Renal pelvis (tissue), 1 donor: ENCODE measurements at regions not wholly inside any gene's neighbourhood (a gene's known extent, or its start where the extent isn't known, plus 50 kb on each side); places are given as distances from the start of the nearest gene placed in this dataset.
"Not testable (repeated sequence)": the region's sequence is repeated elsewhere in the genome, so short reads cannot be mapped to it uniquely, and the experiment has no call there.

ENCODE experiments used
- DNase-seq: peaks from one replicate; pipeline ENCODE4 v3.0.0-alpha.2; 2013

GRCh38 chr14:71600309-71600708, 331.9 kb upstream of the RGS6 start:
- no peak for DNase-seq

- no peak for DNase-seq
These were observed 329.7 kb upstream of the RGS6 start for GRCh38 chr14:71602524-71602923.

DNA sequence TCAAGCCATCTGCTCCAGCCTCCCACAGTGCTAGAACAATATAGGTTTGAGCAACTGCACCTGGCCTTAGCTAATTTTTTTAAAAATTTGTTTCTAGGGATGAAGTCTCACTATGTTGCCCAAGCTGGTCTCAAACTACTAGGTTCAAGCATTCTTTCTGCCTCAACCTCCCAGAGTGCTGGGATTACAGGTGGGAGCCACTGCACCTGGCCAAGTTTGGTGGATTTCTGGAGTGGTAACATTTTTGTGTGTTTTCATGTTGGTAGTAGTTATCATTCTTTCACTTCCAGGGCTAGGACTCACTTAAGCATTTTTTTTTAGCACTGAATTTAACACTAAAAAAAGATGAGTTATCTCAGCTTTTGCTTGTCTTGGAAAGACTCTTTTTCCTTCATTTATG, 328.0 kb upstream of the RGS6 start:
- DNase-seq: no peak

GRCh38 chr14:71606064-71606463, 326.2 kb upstream of the RGS6 start:
- DNase-seq: no peak

GRCh38 chr14:71606575-71606974, 325.7 kb upstream of the RGS6 start:
- no peak for DNase-seq

DNA sequence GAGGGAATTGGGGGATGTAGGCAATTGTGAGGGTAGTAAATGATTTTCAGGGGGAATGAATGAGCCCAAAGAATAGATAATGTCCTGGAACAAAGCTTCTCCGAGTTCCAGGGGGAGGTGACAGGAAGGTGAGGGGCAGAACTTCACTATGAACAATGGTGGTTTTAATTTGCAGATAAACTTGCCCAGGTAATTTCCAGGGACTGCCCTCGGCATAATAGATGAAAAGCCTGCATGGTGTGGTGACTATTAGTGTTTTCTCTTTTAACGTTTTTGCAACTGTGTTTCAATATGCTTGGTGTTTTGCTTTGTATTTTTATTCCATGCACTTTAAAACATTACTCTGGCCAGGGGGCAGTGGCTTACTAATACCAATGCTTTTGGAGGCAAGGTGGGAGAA, 325.2 kb upstream of the RGS6 start:
- DNase-seq: no peak

DNA sequence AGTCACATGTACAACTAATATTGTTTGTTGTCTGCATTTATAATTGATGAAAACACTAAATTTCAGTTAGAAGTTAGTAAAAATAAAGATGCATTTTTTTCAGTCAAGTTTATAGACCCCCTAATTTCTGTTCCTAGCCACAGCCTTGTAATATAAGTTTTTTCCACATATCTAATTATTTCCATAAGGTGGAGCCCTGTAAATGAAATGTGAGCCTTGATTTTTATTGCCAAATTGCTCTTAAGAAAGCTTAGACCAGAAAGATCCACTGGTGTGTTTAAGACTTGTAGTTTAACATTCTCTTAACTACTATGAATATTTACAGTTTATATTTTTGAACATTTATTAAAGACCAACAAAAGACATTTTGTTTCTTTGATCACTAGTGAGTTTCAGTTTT, 322.1 kb upstream of the RGS6 start:
- DNase-seq: no peak

- no peak for DNase-seq
These were observed 321.4 kb upstream of the RGS6 start for GRCh38 chr14:71610797-71611196.

DNA sequence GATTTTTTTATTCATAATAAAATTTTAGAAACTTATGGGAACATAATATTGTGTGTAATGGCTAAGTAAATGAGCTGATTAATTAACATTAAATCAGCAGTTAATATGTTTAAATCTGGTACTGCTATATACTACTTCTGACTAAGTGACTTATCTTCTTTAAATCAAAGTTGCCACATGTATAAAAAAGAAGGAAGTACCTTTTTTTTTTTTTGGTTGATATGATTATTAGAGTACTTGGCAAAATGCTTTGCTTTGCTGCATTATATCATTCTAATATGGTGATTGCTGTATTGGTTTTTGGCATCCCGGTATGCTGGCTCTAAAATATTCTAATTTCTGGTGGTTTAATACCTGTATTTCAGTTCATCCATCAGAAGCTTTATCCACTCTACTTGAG, 319.1 kb upstream of the RGS6 start:
- DNase-seq: no peak

DNA sequence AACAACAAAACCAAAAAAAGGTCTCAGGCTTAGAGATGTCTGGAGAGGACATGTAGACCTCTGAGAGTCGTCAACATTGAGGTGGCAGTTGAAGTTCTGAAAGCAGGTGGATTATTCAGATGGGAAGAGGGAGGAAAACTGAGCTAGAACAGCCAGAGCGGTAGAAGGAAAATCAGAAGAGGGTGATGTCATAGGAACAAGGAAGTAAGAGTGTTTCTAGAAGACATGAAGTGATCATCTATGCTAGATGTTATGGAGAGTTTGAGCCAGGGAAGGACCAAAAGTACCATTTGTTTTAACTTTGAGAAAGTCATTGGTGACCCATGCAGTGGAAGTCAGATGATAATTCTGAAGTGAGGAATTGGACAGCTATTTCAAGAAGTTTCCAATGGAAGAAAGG, 316.2 kb upstream of the RGS6 start:
- DNase-seq: no peak

DNA sequence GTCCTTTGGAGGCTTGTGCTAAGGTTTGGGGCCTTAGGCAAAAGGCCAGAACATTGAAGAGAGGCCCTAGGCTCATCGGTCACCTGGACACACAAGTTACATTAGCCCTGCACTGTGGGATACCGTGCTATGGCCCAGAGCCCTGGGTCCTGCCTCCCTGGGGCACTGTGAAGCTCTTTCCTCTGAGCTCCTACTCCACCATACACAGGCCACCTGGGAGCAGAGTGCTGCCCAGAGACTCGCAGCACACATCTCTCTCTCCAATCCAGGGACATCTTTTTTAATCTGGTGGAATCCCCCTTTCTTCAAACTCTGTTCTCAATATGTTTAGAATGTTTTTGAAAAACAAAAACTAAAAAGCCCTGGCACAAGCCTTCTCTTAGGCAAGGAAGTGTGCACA, 314.2 kb upstream of the RGS6 start:
- DNase-seq: no peak

DNA sequence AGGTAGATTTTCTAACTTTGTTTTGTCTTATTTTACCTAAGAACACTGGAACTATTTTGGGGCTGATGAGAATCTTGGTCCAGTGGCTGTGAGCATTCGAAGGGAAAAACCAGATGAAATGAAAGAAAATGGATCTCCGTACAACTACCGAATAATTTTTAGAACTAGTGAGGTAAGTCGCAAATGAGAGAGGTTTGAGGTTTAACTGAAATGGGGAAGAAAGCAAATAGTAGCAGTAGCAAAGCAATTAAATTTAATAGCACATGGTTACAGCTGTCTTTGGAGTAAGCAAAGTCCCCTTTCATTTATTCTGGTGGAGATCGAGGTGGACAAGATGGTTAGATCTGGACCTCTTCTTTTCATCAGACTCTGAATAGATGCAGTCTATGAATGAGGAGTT, 313.5 kb upstream of the RGS6 start:
- no peak for DNase-seq

GRCh38 chr14:71619472-71619871, 312.8 kb upstream of the RGS6 start:
- DNase-seq: no peak

DNA sequence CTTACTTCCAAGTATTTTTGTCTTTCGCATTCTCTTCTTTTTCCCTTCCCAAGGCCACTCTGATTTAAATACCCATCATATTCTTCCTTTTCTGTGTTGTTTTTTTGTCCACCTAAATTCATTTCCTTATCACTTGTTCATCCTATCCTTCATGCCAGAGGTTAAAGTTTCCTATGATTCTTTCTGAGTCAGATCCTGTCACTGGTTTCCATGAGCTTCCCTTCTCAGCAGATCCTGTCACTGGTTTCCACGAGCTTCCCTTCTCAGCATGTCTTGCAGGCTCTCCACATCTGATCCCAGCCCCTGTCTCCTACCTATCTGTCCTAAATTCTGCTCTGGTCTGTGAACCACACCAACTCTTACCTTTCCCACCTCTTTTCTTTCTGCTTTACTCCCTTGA, 311.8 kb upstream of the RGS6 start:
- DNase-seq: no peak

- no peak for DNase-seq
These were observed 311.0 kb upstream of the RGS6 start for GRCh38 chr14:71621276-71621675.

- DNase-seq: no peak
These were observed 310.1 kb upstream of the RGS6 start for GRCh38 chr14:71621980-71622605.

DNA sequence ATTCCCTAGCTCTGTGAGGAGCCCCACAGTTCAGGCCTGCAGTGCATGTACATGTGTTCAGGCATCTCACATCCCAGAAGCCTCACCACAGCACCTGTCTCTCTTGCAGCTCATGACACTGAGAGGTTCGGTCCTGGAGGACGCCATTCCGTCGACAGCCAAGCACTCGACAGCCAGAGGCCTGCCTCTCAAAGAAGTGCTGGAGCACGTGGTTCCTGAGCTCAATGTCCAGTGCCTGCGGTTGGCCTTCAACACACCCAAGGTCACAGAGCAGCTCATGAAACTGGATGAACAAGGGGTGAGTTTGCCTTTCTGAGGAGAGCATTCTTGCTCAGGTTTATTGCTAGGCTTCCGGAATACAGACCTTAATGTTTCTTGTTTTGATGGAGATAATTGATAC, 308.3 kb upstream of the RGS6 start:
- no peak for DNase-seq

DNA sequence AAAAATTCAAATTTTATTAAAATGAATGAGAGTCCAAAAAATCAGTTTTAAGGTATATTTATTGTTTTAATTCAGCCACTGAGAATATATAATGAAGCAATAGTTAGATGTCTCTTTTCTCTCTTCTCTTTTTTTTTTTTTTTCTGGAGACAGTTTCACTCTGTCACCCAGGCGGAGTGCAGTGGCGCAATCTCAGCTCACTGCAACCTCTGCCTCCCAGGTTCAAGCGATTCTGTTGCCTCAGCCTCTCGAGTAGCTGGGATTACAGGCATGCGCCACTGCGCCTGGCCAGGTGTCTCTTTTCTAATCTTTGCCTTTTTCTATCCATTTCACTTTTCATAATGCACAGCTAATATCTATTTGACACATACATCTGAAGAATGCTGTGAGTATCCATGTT, 307.1 kb upstream of the RGS6 start:
- DNase-seq: no peak

DNA sequence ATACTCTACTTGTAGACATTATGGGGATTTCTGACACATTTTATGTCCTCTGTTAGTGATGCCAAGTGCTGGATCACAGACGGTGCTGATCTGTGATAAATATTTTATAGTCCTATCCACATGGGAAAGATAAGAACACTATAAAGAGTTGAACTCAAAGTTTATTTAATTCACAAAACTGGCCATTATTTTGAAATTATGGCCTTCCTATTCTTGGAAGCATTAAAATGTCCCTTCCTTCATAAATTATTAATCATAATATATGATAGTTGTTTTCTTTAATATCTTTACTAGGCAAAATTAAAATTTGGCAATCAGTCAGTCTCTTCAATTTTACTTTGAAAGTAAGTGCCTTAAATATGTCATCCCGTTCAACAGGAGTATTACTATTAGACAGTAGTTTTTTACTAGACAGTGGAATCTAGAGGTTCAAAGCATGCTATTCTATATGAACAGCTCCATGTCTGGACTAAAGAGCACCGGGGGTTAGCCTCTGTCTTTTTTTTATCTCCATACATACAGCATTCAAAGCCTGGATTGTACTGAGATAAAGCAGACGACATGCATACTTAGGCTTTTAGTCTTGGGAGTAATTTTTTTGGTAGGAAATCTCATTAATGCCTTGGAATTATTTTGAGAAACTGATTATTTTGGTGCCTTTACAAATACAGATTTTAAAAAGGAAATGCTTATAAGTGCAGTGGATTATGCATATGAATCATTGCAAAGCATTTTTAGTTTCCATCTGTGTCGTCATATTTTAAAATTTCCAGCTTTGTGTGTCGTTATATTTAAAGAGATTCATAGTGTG, 306.1 kb upstream of the RGS6 start:
- peak; percentile 57 for DNase-seq

- no peak for DNase-seq
These were observed 303.8 kb upstream of the RGS6 start for GRCh38 chr14:71628433-71628832.

DNA sequence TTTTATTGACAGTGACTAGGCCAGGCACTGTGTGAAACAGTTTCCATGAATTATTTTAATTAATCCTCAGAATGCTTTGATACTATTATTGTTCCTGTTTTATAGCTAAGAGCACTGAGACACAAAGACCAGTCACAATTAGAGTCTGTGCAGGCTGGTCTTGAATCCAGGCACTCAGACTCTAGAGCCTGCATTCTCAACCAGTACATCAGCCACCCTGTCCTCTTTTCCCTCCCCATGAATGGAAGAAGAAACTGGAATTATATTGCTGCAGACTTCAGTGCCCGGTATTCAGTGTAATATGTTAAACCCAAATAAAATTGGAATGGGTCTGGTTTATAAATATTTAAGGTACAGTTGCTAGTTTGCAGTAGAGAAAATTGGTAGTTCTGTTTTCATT, 303.0 kb upstream of the RGS6 start:
- no peak for DNase-seq

- no peak for DNase-seq
These were observed 302.3 kb upstream of the RGS6 start for GRCh38 chr14:71629765-71630492.

GRCh38 chr14:71631030-71631429, 301.2 kb upstream of the RGS6 start:
- not testable (repeated sequence) for DNase-seq
